ENCODE measurements at regions not wholly inside any gene's neighbourhood (a gene's known extent, or its start where the extent isn't known, plus 50 kb on each side); places are given as distances from the start of the nearest gene placed in this dataset.
"Not testable (repeated sequence)": the region's sequence is repeated elsewhere in the genome, so short reads cannot be mapped to it uniquely, and the experiment has no call there.

GRCh38 chr1:73273886-73274285 lies 924.1 kb downstream of the LRRIQ3 start:
- H3K36me3 Mint-ChIP-seq, result no peaks in the 10 kb centered on the region
- Histone ChIP-seq H3K27me3 (ENCODE audit: control insufficient read depth in 2 of 2, insufficient read depth in 2 of 2, low read length in 2 of 2) (no peaks in the 10 kb centered on the region), H3K4me1 (ENCODE audit: control insufficient read depth in 1 of 2, insufficient read depth in 2 of 2, low read length in 2 of 2) (no peaks in the 10 kb centered on the region), H3K79me2 (ENCODE audit: insufficient read depth, low read length) (no peaks in the 10 kb centered on the region), H3K36me3 (replicated peaks in 1 of 2; ENCODE audit: control insufficient read depth in 1 of 2, insufficient read depth in 2 of 2, low read length in 2 of 2) (no peaks in the 10 kb centered on the region), H3K4me2 (replicated peaks; ENCODE audit: extremely low read depth, low read length, poor library complexity, severe bottlenecking) (no peak overlapping the region), H3K4me3 (replicated peaks in 1 of 3; ENCODE audit: low read depth in 2 of 3, low read length in 3 of 3) (no peak overlapping the region), H3K9ac (ENCODE audit: insufficient read depth, low read length, poor library complexity, severe bottlenecking) (no peak overlapping the region), H3K9me3 (replicated peaks in 1 of 2; ENCODE audit: control insufficient read depth in 1 of 2, insufficient read depth in 1 of 2, low read length in 2 of 2) (peaks cover 8 to 24% of the 10 kb centered on the region in 2 donors), H3K27ac (ENCODE audit: low read depth in 1 of 2, low read length in 2 of 2) (no peak overlapping the region), H2AFZ (ENCODE audit: insufficient read depth, low read depth, low read length, poor library complexity, severe bottlenecking) (no peak overlapping the region), H4K20me1 (ENCODE audit: insufficient read depth, low read length) (no peaks in the 10 kb centered on the region)
- no peak for TF ChIP-seq CTCF (IDR thresholded peaks at IDR 0.05)
- no peaks in the 10 kb centered on the region for H3K4me1 Mint-ChIP-seq
- intact Hi-C loops (cut with micrococcal nuclease), result no loop called here
- DNase-seq, result no peak
- 100% methylated on average over 1 of the region's 2 CpGs for WGBS (ENCODE audit: insufficient coverage)
- no peak overlapping the region for H3K4me3 Mint-ChIP-seq
- no peaks in the 10 kb centered on the region for H3K27me3 Mint-ChIP-seq (ENCODE audit: low read depth in 3 of 3)
- H3K9me3 Mint-ChIP-seq, result peaks cover 3 to 10% (median 3%) of the 10 kb centered on the region in 7 donors
- H3K27ac Mint-ChIP-seq, result no peak overlapping the region

GRCh38 chr1:73245196-73245595 lies 952.8 kb downstream of the LRRIQ3 start:
- DNase-seq, result not testable (repeated sequence)

More at GRCh38 chr1:73245196-73245595, 952.8 kb downstream of the LRRIQ3 start:
- H3K4me3 Mint-ChIP-seq; H2AFZ ChIP-seq (ENCODE audit: insufficient read depth, low read depth, low read length, poor library complexity, severe bottlenecking); H3K9ac ChIP-seq (ENCODE audit: insufficient read depth, low read length, poor library complexity, severe bottlenecking); H3K79me2 ChIP-seq (ENCODE audit: insufficient read depth, low read length); H3K27ac Mint-ChIP-seq; H3K4me2 ChIP-seq (replicated peaks; ENCODE audit: extremely low read depth, low read length, poor library complexity, severe bottlenecking); H3K27me3 ChIP-seq (ENCODE audit: control insufficient read depth in 2 of 2, insufficient read depth in 2 of 2, low read length in 2 of 2); H3K4me1 Mint-ChIP-seq; H4K20me1 ChIP-seq (ENCODE audit: insufficient read depth, low read length); H3K27me3 Mint-ChIP-seq (ENCODE audit: low read depth in 3 of 3); H3K27ac ChIP-seq (ENCODE audit: low read depth in 1 of 2, low read length in 2 of 2); H3K4me3 ChIP-seq (replicated peaks in 1 of 3; ENCODE audit: low read depth in 2 of 3, low read length in 3 of 3); H3K36me3 Mint-ChIP-seq; intact Hi-C loops (cut with micrococcal nuclease); H3K36me3 ChIP-seq (replicated peaks in 1 of 2; ENCODE audit: control insufficient read depth in 1 of 2, insufficient read depth in 2 of 2, low read length in 2 of 2); H3K4me1 ChIP-seq (ENCODE audit: control insufficient read depth in 1 of 2, insufficient read depth in 2 of 2, low read length in 2 of 2): not testable (repeated sequence)
- peaks cover 0 to 17% of the 10 kb centered on the region in 2 donors for H3K9me3 ChIP-seq (replicated peaks in 1 of 2; ENCODE audit: control insufficient read depth in 1 of 2, insufficient read depth in 1 of 2, low read length in 2 of 2)
- H3K9me3 Mint-ChIP-seq, result peaks cover 0 to 20% (median 10%) of the 10 kb centered on the region in 7 donors
